CD4-positive, alpha-beta T cell treated with Interleukin-10 for 1 hour (primary cell): ENCODE measurements at regions not wholly inside any gene's neighbourhood (a gene's known extent, or its start where the extent isn't known, plus 50 kb on each side); places are given as distances from the start of the nearest gene placed in this dataset.

ENCODE experiments used
- DNase-seq: peaks from one replicate; pipeline ENCODE4 v3.0.0-alpha.2; 2020

GRCh38 chr2:177044671-177045070 is 167.9 kb upstream of the HNRNPA3 start:
- no peak for DNase-seq

- no peak for DNase-seq
These were observed 163.6 kb upstream of the HNRNPA3 start for GRCh38 chr2:177048981-177049380.

GRCh38 chr2:177051278-177051677 is 161.3 kb upstream of the HNRNPA3 start:
- no peak for DNase-seq

- DNase-seq = no peak
These were observed 160.1 kb upstream of the HNRNPA3 start for GRCh38 chr2:177052471-177052870.

GRCh38 chr2:177053038-177053437 is 159.6 kb upstream of the HNRNPA3 start:
- no peak for DNase-seq

- no peak for DNase-seq
These were observed 158.9 kb upstream of the HNRNPA3 start for GRCh38 chr2:177053716-177054115.

- no peak for DNase-seq
These were observed 156.1 kb upstream of the HNRNPA3 start for GRCh38 chr2:177056481-177056929.

GRCh38 chr2:177058747-177059146 is 153.8 kb upstream of the HNRNPA3 start:
- DNase-seq = no peak

- DNase-seq = no peak
These were observed 153.3 kb upstream of the HNRNPA3 start for GRCh38 chr2:177059293-177059692.

GRCh38 chr2:177063331-177063730 is 149.3 kb upstream of the HNRNPA3 start:
- no peak for DNase-seq

GRCh38 chr2:177064422-177064821 is 148.2 kb upstream of the HNRNPA3 start:
- no peak for DNase-seq

GRCh38 chr2:177068967-177069366 is 143.6 kb upstream of the HNRNPA3 start:
- DNase-seq = no peak

GRCh38 chr2:177072090-177072489 is 140.5 kb upstream of the HNRNPA3 start:
- no peak for DNase-seq

- DNase-seq = no peak
These were observed 139.0 kb upstream of the HNRNPA3 start for GRCh38 chr2:177073611-177074010.

- no peak for DNase-seq
These were observed 138.4 kb upstream of the HNRNPA3 start for GRCh38 chr2:177074099-177074710.

- no peak for DNase-seq
These were observed 137.3 kb upstream of the HNRNPA3 start for GRCh38 chr2:177075254-177075653.

GRCh38 chr2:177076636-177077179 is 135.9 kb upstream of the HNRNPA3 start:
- no peak for DNase-seq

- no peak for DNase-seq
These were observed 134.8 kb upstream of the HNRNPA3 start for GRCh38 chr2:177077778-177078177.

GRCh38 chr2:177078416-177078815 is 134.2 kb upstream of the HNRNPA3 start:
- DNase-seq = no peak

- DNase-seq = no peak
These were observed 133.7 kb upstream of the HNRNPA3 start for GRCh38 chr2:177078855-177079254.

GRCh38 chr2:177080746-177081284 is 131.8 kb upstream of the HNRNPA3 start:
- DNase-seq = no peak

- DNase-seq = no peak
These were observed 128.0 kb upstream of the HNRNPA3 start for GRCh38 chr2:177084607-177085006.

- DNase-seq = no peak
These were observed 124.1 kb upstream of the HNRNPA3 start for GRCh38 chr2:177088529-177088928.

GRCh38 chr2:177090967-177091366 is 121.6 kb upstream of the HNRNPA3 start:
- DNase-seq = no peak

- DNase-seq = no peak
These were observed 119.2 kb upstream of the HNRNPA3 start for GRCh38 chr2:177093371-177093770.
